Naive B cell (primary cell): ENCODE measurements at regions not wholly inside any gene's neighbourhood (a gene's known extent, or its start where the extent isn't known, plus 50 kb on each side); places are given as distances from the start of the nearest gene placed in this dataset.

Experiments used
- ATAC-seq, 2 donors: fragments of 150-1000 bp; cut with Tn5 transposase; 2 replicates each; pipeline ENCODE4 v1.10.0; 2021; ENCODE audit warnings: low read depth in 2 of 2, mild to moderate bottlenecking in 2 of 2, moderate library complexity in 2 of 2
- DNase-seq: peaks from one replicate; pipeline ENCODE4 v3.0.0; 2022
- H3K27ac Mint-ChIP-seq, 6 donors: one replicate each; pipeline ENCODE4 v1.8.0; 2020 to 2022; ENCODE audit warnings: mild to moderate bottlenecking in 6 of 6, mixed read lengths in 6 of 6, moderate library complexity in 5 of 6, inconsistent platforms in 2 of 6
- H3K27me3 Mint-ChIP-seq, 3 donors: one replicate each; pipeline ENCODE4 v1.8.0; 2021 to 2022; ENCODE audit warnings: mixed read lengths in 3 of 3, mild to moderate bottlenecking in 1 of 3
- H3K36me3 Mint-ChIP-seq, 2 donors: one replicate each; pipeline ENCODE4 v1.8.0; 2020 to 2022; ENCODE audit warnings: mixed read lengths in 2 of 2, inconsistent platforms in 1 of 2, mild to moderate bottlenecking in 1 of 2
- H3K4me1 Mint-ChIP-seq, 3 donors: one replicate each; pipeline ENCODE4 v1.8.0; 2020 to 2022; ENCODE audit warnings: mixed read lengths in 3 of 3, inconsistent platforms in 1 of 3, mild to moderate bottlenecking in 1 of 3, moderate library complexity in 1 of 3
- H3K4me3 Mint-ChIP-seq, 8 donors: one replicate each; pipeline ENCODE4 v1.8.0; 2020 to 2022; ENCODE audit warnings: mild to moderate bottlenecking in 8 of 8, mixed read lengths in 8 of 8, moderate library complexity in 8 of 8, inconsistent platforms in 2 of 8
- H3K9me3 Mint-ChIP-seq, 7 donors: one replicate each; pipeline ENCODE4 v1.8.0; 2020 to 2022; ENCODE audit warnings: mixed read lengths in 7 of 7, mild to moderate bottlenecking in 5 of 7, inconsistent platforms in 2 of 7, moderate library complexity in 1 of 7

- H3K27ac Mint-ChIP-seq = no peak overlapping the region
- H3K36me3 Mint-ChIP-seq = no peaks in the 10 kb centered on the region
- H3K4me1 Mint-ChIP-seq = no peaks in the 10 kb centered on the region
- H3K4me3 Mint-ChIP-seq = no peak overlapping the region
- ATAC-seq (no peak), DNase-seq (no peak)
- no peaks in the 10 kb centered on the region for H3K9me3 Mint-ChIP-seq
- peaks cover 22 to 41% (median 23%) of the 10 kb centered on the region in 3 donors for H3K27me3 Mint-ChIP-seq
Observed at GRCh38 chr21:41667136-41667535, 99.7 kb downstream of the RIPK4 start.

- ATAC-seq (no peak), DNase-seq (no peak)
- no peaks in the 10 kb centered on the region for H3K4me1 Mint-ChIP-seq
- H3K27ac Mint-ChIP-seq = no peak overlapping the region
- no peak overlapping the region for H3K4me3 Mint-ChIP-seq
- H3K9me3 Mint-ChIP-seq = no peaks in the 10 kb centered on the region
- H3K36me3 Mint-ChIP-seq = no peaks in the 10 kb centered on the region
- peaks cover 21 to 38% (median 23%) of the 10 kb centered on the region in 3 donors for H3K27me3 Mint-ChIP-seq
Observed at GRCh38 chr21:41666641-41667081, 100.2 kb downstream of the RIPK4 start.

DNA sequence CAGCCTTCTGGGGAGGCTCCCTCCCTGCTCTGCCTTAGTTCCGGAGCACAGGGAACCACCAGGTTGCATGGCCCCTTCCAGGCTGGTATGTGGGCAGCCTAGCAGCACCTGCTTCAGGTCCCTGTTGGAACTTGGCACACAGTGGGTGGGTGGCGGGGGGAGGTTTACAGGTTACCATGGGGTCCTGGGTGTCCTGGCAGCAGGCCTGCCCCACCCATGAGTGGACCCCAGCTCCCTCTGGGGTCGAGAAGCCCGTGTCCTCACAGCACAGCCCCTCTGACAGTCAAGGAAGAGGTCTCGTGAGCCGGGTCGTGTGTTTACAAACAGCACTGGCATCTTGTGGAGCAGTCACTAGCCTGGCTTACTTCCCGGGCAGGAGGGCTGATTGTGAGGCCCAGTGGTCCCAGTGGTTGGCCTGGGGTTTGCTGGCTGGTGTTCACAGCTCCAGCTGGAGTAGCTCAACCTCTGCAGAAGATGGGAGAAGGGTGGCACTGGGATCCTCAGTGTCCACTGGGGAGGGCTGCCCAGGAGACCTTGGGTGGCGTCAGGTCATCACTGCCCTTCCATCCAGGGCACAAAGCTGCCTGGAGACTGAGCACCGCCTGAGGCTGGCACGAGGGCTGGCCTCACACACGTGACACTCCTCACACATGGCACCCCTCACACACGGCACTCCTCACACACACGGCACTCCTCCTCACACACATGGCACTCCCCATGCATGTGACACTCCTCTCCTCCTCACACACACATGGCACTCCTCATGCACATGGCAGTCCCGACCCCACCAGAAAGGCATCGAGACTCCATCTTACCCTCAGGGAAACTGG, 100.9 kb downstream of the RIPK4 start:
- H3K9me3 Mint-ChIP-seq = no peaks in the 10 kb centered on the region

GRCh38 chr21:41664881-41665765, 101.7 kb downstream of the RIPK4 start:
- H3K36me3 Mint-ChIP-seq = no peaks in the 10 kb centered on the region
- no peak overlapping the region for H3K4me3 Mint-ChIP-seq
- no peaks in the 10 kb centered on the region for H3K4me1 Mint-ChIP-seq
- no peak for ATAC-seq
- H3K9me3 Mint-ChIP-seq = no peaks in the 10 kb centered on the region
- no peak for DNase-seq
- H3K27ac Mint-ChIP-seq = no peak overlapping the region
- peaks cover 21 to 38% (median 23%) of the 10 kb centered on the region in 3 donors for H3K27me3 Mint-ChIP-seq

More for the DNA sequence above, 100.9 kb downstream of the RIPK4 start:
- ATAC-seq (no peak), DNase-seq (no peak)
- Mint-ChIP-seq H3K36me3 (no peaks in the 10 kb centered on the region), H3K4me3 (no peak overlapping the region), H3K27me3 (peaks cover 21 to 31% (median 23%) of the 10 kb centered on the region in 3 donors), H3K27ac (peak overlapping the region in 1 of 6 donors; percentile 85), H3K4me1 (no peaks in the 10 kb centered on the region)

GRCh38 chr21:41663805-41664788, 102.8 kb downstream of the RIPK4 start:
- no peaks in the 10 kb centered on the region for H3K9me3 Mint-ChIP-seq
- peak overlapping the region in 1 of 6 donors; percentile 90 for H3K27ac Mint-ChIP-seq
- H3K27me3 Mint-ChIP-seq = peaks cover 21 to 44% (median 23%) of the 10 kb centered on the region in 3 donors
- H3K4me3 Mint-ChIP-seq = no peak overlapping the region
- DNase-seq (no peak), ATAC-seq (no peak)
- H3K36me3 Mint-ChIP-seq = no peaks in the 10 kb centered on the region
- H3K4me1 Mint-ChIP-seq = no peaks in the 10 kb centered on the region

DNA sequence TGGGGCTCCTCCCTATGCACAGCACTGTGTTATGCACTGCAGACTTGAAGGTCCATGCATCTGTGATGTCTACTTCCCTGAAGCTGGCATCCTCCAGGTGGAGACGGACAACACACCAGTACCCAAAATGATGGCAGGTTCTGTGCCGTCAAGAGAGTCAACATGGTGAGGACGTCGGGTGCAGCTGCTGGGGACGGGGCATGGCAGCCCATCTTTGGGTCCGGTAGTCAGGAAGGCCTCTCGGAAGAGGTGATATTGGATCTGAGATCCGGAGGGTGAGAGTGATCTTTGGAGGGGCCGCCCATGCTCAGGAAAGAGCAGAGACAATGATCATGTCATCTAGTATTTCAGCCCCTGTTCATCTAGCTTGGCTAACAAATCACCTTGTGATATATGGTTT, 104.1 kb downstream of the RIPK4 start:
- no peak for ATAC-seq
- H3K4me3 Mint-ChIP-seq = no peak overlapping the region
- no peak for DNase-seq
- H3K27ac Mint-ChIP-seq = no peak overlapping the region
- no peaks in the 10 kb centered on the region for H3K36me3 Mint-ChIP-seq
- peaks cover 27 to 44% (median 29%) of the 10 kb centered on the region in 3 donors for H3K27me3 Mint-ChIP-seq
- H3K9me3 Mint-ChIP-seq = no peaks in the 10 kb centered on the region
- H3K4me1 Mint-ChIP-seq = no peaks in the 10 kb centered on the region

GRCh38 chr21:41662161-41662560, 104.7 kb downstream of the RIPK4 start:
- Mint-ChIP-seq H3K27ac (no peak overlapping the region), H3K4me1 (no peaks in the 10 kb centered on the region), H3K36me3 (no peaks in the 10 kb centered on the region), H3K9me3 (no peaks in the 10 kb centered on the region), H3K4me3 (no peak overlapping the region), H3K27me3 (peaks cover 23 to 44% (median 32%) of the 10 kb centered on the region in 3 donors)
- ATAC-seq (no peak), DNase-seq (no peak)

DNA sequence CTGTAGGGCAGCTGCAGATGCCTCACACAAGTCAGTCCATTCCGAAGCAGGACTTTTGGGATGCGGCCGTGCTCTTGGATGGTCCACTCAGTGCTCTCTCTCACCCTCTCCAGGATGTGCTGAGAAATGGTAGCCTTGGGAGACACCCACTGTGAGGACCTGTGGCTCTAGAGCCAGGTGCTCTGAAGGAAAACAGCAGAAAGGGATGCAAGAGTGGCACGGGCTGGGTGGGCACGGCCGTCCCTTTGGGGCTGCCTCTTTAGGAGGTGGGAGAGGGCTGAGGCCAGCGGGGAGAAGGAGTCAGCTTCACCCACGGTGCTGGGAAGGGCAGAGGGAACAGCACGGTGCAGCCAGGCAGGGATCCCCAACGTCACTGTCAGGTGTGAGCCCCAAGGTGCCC, 106.1 kb downstream of the RIPK4 start:
- H3K9me3 Mint-ChIP-seq = no peaks in the 10 kb centered on the region
- no peaks in the 10 kb centered on the region for H3K36me3 Mint-ChIP-seq
- peaks cover 20 to 44% (median 39%) of the 10 kb centered on the region in 3 donors for H3K27me3 Mint-ChIP-seq
- DNase-seq (no peak), ATAC-seq (no peak)
- no peaks in the 10 kb centered on the region for H3K4me1 Mint-ChIP-seq
- no peak overlapping the region for H3K4me3 Mint-ChIP-seq
- peak overlapping the region in 1 of 6 donors; percentile 52 for H3K27ac Mint-ChIP-seq

- DNase-seq (no peak), ATAC-seq (no peak)
- peaks cover 20 to 48% (median 36%) of the 10 kb centered on the region in 3 donors for H3K27me3 Mint-ChIP-seq
- H3K27ac Mint-ChIP-seq = no peak overlapping the region
- H3K9me3 Mint-ChIP-seq = no peaks in the 10 kb centered on the region
- H3K4me1 Mint-ChIP-seq = no peaks in the 10 kb centered on the region
- H3K4me3 Mint-ChIP-seq = no peak overlapping the region
- no peaks in the 10 kb centered on the region for H3K36me3 Mint-ChIP-seq
Observed at GRCh38 chr21:41659791-41660560, 106.9 kb downstream of the RIPK4 start.

GRCh38 chr21:41656946-41657525, 109.8 kb downstream of the RIPK4 start:
- no peaks in the 10 kb centered on the region for H3K36me3 Mint-ChIP-seq
- no peak overlapping the region for H3K27ac Mint-ChIP-seq
- no peaks in the 10 kb centered on the region for H3K9me3 Mint-ChIP-seq
- peaks cover 7 to 32% (median 26%) of the 10 kb centered on the region in 3 donors for H3K27me3 Mint-ChIP-seq
- H3K4me3 Mint-ChIP-seq = no peak overlapping the region
- DNase-seq (no peak), ATAC-seq (no peak)
- no peaks in the 10 kb centered on the region for H3K4me1 Mint-ChIP-seq

- Mint-ChIP-seq H3K4me1 (no peaks in the 10 kb centered on the region), H3K9me3 (no peaks in the 10 kb centered on the region), H3K4me3 (no peak overlapping the region), H3K27me3 (peaks cover 8 to 32% (median 19%) of the 10 kb centered on the region in 3 donors), H3K36me3 (no peaks in the 10 kb centered on the region), H3K27ac (no peak overlapping the region)
- DNase-seq (no peak), ATAC-seq (no peak)
Observed at GRCh38 chr21:41655259-41655658, 111.6 kb downstream of the RIPK4 start.

GRCh38 chr21:41653954-41654491, 112.8 kb downstream of the RIPK4 start:
- no peak for ATAC-seq
- Mint-ChIP-seq H3K4me3 (no peak overlapping the region), H3K27me3 (peaks cover 11 to 32% (median 14%) of the 10 kb centered on the region in 3 donors), H3K27ac (no peak overlapping the region), H3K4me1 (no peaks in the 10 kb centered on the region), H3K9me3 (no peaks in the 10 kb centered on the region), H3K36me3 (no peaks in the 10 kb centered on the region)
- no peak for DNase-seq
